OCI-LY3 (cell line): ENCODE measurements at regions not wholly inside any gene's neighbourhood (a gene's known extent, or its start where the extent isn't known, plus 50 kb on each side); places are given as distances from the start of the nearest gene placed in this dataset.

Experiments
- H2AFZ ChIP-seq: fragments of 200-600, 300-600 bp; shearing (Covaris generic); 2 replicates; pipeline ENCODE4 v1.6.0; 2014; ENCODE audit warnings: antibody characterized with exemption, low read depth, low read length
- H3K27ac ChIP-seq: fragments of 200-600, 300-600 bp; sonication (generic); 2 replicates; pipeline ENCODE4 v1.5.1; 2014; ENCODE audit warnings: mild to moderate bottlenecking, low read length, moderate library complexity, mixed read lengths
- H3K27me3 ChIP-seq: fragments of 200-600, 300-600 bp; sonication (generic); 2 replicates; pipeline ENCODE4 v1.6.1; 2014; ENCODE audit warnings: low read depth, low read length, mixed read lengths
- H3K36me3 ChIP-seq: fragments of 200-600, 300-600 bp; sonication (generic); replicated peaks from 2 replicates; pipeline ENCODE3; 2014; ENCODE audit warnings: low read depth, low read length, mixed read lengths
- H3K4me1 ChIP-seq: fragments of 300-600, 200-600 bp; sonication (generic); 2 replicates; pipeline ENCODE4 v1.6.1; 2014; ENCODE audit warnings: low read length, mixed read lengths
- H3K4me2 ChIP-seq: fragments of 200-600, 300-600 bp; sonication (generic); 2 replicates; pipeline ENCODE4 v1.6.1; 2014; ENCODE audit warnings: low read length, mixed read lengths
- H3K4me3 ChIP-seq: fragments of 300-600, 200-600 bp; sonication (generic); 2 replicates; pipeline ENCODE4 v1.5.1; 2014; ENCODE audit warnings: antibody characterized with exemption, mild to moderate bottlenecking, low read length, moderate library complexity
- H3K79me2 ChIP-seq: fragments of 300-600, 200-600 bp; shearing (Covaris generic); 2 replicates; pipeline ENCODE4 v1.6.1; 2014; ENCODE audit warnings: mild to moderate bottlenecking, low read length, mixed read lengths
- H3K9ac ChIP-seq: fragments of 300-600, 200-600 bp; shearing (Covaris generic); 2 replicates; pipeline ENCODE4 v1.6.0; 2014; ENCODE audit warnings: mild to moderate bottlenecking, low read length, moderate library complexity
- H3K9me3 ChIP-seq: fragments of 200-600, 300-600 bp; shearing (Covaris generic); 2 replicates; pipeline ENCODE4 v1.6.1; 2014; ENCODE audit warnings: low read length, mixed read lengths; ENCODE audit not compliant: insufficient read depth
- H4K20me1 ChIP-seq: fragments of 200-600, 300-600 bp; sonication (generic); 2 replicates; pipeline ENCODE4 v1.6.1; 2016; ENCODE audit warnings: low read length, mixed read lengths; ENCODE audit not compliant: insufficient read depth
- EZH2phosphoT487 ChIP-seq: fragments of 200-600 bp; shearing (Covaris generic); IDR thresholded peaks from 2 replicates; pipeline ENCODE4 v1.6.1; 2018; ENCODE audit warnings: antibody characterized with exemption, mixed run types, low read depth
- TF ChIP-seq, protein P1 (sequence below): fragments of 200-600, 300-600 bp; sonication (generic); IDR thresholded peaks from 2 replicates; pipeline ENCODE4 v1.5.1; 2014; ENCODE audit warnings: antibody characterized with exemption, low read length, low read depth

DNA sequence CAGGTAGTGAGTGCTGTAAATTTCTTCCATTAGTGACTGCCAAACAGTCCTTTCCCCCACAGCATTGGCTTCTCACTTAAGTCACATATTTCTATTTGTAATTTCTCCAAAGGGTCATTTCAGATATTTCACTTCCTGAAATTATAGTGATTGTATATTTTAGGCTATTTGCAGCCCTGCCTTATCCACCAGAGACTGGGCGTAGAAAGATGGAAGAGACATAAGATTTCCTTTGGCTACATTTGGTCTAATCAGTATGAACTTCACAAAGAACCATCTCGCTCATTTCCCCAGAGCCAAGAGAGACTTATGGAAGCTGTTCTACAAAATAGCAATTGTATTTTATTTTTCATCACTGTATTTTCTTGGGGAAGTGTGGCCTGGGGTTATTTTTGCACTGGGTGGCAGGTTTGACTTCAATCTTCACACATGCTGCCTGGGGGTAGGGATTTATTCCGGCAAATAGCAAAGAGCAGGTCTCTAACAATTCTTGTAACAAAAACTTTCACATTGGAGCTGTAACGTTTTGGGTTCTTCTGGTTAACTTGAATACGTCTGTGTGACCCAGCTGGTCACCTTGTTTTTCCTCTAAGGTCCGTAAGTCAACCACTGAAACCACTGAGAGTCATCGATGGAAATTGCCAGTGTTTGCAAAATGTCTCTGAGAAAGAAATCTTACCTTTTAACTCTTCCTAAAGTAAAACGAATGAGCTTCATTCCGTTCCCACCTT is 170.6 kb upstream of the SERPINE2 start:
- peaks cover 27% of the 10 kb centered on the region for H3K4me1 ChIP-seq
- H3K4me2 ChIP-seq: no peak overlapping the region
- no peaks in the 10 kb centered on the region for H3K9me3 ChIP-seq
- H3K36me3 ChIP-seq: no peaks in the 10 kb centered on the region
- no peak overlapping the region for H3K27ac ChIP-seq
- no peaks in the 10 kb centered on the region for H4K20me1 ChIP-seq
- no peak overlapping the region for H3K9ac ChIP-seq
- H3K4me3 ChIP-seq: no peak overlapping the region
- H3K27me3 ChIP-seq: peaks cover 16% of the 10 kb centered on the region; the same call in 1 of the 2 replicates
- TF ChIP-seq EZH2phosphoT487: no peak
- TF ChIP-seq, protein P1, sequence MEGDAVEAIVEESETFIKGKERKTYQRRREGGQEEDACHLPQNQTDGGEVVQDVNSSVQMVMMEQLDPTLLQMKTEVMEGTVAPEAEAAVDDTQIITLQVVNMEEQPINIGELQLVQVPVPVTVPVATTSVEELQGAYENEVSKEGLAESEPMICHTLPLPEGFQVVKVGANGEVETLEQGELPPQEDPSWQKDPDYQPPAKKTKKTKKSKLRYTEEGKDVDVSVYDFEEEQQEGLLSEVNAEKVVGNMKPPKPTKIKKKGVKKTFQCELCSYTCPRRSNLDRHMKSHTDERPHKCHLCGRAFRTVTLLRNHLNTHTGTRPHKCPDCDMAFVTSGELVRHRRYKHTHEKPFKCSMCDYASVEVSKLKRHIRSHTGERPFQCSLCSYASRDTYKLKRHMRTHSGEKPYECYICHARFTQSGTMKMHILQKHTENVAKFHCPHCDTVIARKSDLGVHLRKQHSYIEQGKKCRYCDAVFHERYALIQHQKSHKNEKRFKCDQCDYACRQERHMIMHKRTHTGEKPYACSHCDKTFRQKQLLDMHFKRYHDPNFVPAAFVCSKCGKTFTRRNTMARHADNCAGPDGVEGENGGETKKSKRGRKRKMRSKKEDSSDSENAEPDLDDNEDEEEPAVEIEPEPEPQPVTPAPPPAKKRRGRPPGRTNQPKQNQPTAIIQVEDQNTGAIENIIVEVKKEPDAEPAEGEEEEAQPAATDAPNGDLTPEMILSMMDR: no peak
- no peaks in the 10 kb centered on the region for H3K79me2 ChIP-seq
- H2AFZ ChIP-seq: no peak overlapping the region

DNA sequence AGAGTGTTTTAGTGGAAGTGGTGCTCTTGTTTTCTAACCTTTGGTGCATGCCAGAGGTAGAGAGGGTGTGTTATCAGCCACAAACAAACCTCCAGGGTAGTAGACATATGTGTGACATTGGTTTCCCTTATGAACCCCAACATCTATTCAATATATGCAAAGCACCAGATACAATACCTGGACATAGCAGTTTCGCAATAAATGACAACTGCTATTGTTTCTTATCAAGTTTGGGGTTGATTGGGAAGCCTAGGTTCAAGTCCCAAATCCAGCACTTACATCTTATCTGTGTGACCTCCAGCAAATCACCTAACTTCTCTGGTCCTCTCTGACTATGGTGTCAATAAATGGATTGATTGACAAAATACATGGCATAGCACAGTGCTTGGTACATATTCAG is 169.4 kb upstream of the SERPINE2 start:
- H3K4me3 ChIP-seq: no peak overlapping the region
- H3K27me3 ChIP-seq: peaks cover 16% of the 10 kb centered on the region; the same call in 1 of the 2 replicates
- no peak overlapping the region for H3K27ac ChIP-seq
- H3K9me3 ChIP-seq: no peaks in the 10 kb centered on the region
- no peak overlapping the region for H3K9ac ChIP-seq
- no peaks in the 10 kb centered on the region for H3K36me3 ChIP-seq
- no peak overlapping the region for H3K4me2 ChIP-seq
- no peak overlapping the region for H2AFZ ChIP-seq
- TF ChIP-seq, protein P1: no peak
- TF ChIP-seq EZH2phosphoT487: no peak
- no peaks in the 10 kb centered on the region for H4K20me1 ChIP-seq
- peaks cover 27% of the 10 kb centered on the region for H3K4me1 ChIP-seq
- H3K79me2 ChIP-seq: no peaks in the 10 kb centered on the region

DNA sequence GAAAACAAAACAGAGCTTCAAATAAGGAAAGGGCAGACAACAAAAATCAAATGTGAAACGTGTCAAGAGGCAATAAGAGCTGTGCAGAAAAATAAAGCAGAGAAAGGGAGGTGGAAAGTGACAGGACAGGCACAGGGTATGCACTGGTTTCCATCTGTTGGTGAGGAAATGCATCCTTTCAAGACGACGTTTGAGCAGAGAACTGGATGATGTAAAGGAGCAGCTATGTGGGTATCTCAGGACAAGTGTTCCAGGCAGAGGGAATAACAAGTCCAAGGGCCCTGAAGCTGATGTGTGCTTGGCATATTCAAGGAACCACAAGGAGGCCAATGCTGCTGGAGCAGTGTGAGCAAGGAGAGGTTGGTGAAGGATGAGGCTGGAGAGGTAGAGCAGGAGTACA is 168.9 kb upstream of the SERPINE2 start:
- H3K4me3 ChIP-seq: no peak overlapping the region
- TF ChIP-seq EZH2phosphoT487: no peak
- TF ChIP-seq, protein P1: no peak
- H3K27ac ChIP-seq: no peak overlapping the region
- H3K9ac ChIP-seq: no peak overlapping the region
- H3K4me1 ChIP-seq: peaks cover 27% of the 10 kb centered on the region
- peaks cover 16% of the 10 kb centered on the region; the same call in 1 of the 2 replicates for H3K27me3 ChIP-seq
- no peaks in the 10 kb centered on the region for H3K79me2 ChIP-seq
- no peaks in the 10 kb centered on the region for H4K20me1 ChIP-seq
- H3K9me3 ChIP-seq: no peaks in the 10 kb centered on the region
- no peaks in the 10 kb centered on the region for H3K36me3 ChIP-seq
- no peak overlapping the region for H2AFZ ChIP-seq
- no peak overlapping the region for H3K4me2 ChIP-seq

DNA sequence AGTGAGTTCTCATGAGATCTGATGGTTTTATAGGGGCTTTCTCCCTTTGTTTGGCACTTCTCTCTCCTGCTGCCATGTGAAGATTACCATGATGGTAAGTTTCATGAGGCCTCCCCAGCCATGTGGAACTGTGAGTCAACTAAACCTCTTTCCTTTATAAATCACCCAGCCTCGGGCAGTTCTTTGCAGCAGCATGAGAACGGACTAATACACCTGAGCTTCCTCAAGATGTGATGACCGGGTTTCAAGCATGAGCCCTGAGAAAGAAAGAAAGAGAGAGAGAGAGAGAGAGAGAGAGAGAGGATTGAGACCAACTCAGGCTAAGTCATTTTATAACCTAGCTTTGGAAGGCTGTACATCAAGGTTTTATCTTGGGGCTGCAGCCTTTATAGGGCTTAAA is 167.7 kb upstream of the SERPINE2 start:
- no peaks in the 10 kb centered on the region for H3K79me2 ChIP-seq
- H3K36me3 ChIP-seq: no peaks in the 10 kb centered on the region
- no peak for TF ChIP-seq EZH2phosphoT487
- TF ChIP-seq, protein P1: no peak
- 0 out of 2 replicates have a peak, but pooled peaks cover 11% of the 10 kb centered on the region for H3K27me3 ChIP-seq
- H3K4me2 ChIP-seq: no peak overlapping the region
- no peak overlapping the region for H3K9ac ChIP-seq
- no peak overlapping the region for H3K27ac ChIP-seq
- no peaks in the 10 kb centered on the region for H3K9me3 ChIP-seq
- no peak overlapping the region for H3K4me3 ChIP-seq
- H3K4me1 ChIP-seq: peaks cover 20% of the 10 kb centered on the region
- no peak overlapping the region for H2AFZ ChIP-seq
- H4K20me1 ChIP-seq: no peaks in the 10 kb centered on the region
